ENCODE measurements at regions not wholly inside any gene's neighbourhood (a gene's known extent, or its start where the extent isn't known, plus 50 kb on each side); places are given as distances from the start of the nearest gene placed in this dataset.

DNA sequence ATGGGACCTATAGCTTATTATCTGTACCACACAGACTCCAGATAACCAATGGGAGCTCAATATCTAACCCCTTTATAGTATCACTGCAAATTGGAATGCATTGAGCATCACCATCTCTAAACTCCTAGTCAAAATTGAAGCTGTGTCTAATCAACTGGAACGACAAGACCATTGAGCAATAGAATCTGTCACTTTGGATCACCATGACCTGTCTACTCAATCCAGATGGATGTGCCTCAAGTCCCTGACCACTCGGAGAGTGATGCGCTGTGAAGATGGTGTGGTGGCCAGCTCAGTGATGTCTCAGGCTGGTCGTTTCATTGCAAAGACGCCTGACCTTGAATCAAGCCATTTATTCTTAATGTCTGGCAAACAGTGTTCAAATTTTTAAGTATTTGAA lies 160.5 kb downstream of the SEMA6D start:
- TF ChIP-seq SPI1 (IDR thresholded peaks at IDR 0.05; ENCODE audit: low read depth, low read length) (no peak), PAX5 (IDR thresholded peaks at IDR 0.05; ENCODE audit: insufficient read depth, low read length, severe bottlenecking) (no peak), POLR2A (IDR thresholded peaks at IDR 0.05; ENCODE audit: low read depth, low read length) (no peak), POLR2AphosphoS5 (IDR thresholded peaks at IDR 0.05; ENCODE audit: low read depth, low read length) (no peak), POU2F2 (IDR thresholded peaks at IDR 0.05; ENCODE audit: low read depth, low read length) (no peak), TAF1 (IDR thresholded peaks at IDR 0.05; ENCODE audit: low read depth, low read length) (no peak)
- no peak for FAIRE-seq
- no peak for DNase-seq (ENCODE audit: insufficient read length, low spot score)

DNA sequence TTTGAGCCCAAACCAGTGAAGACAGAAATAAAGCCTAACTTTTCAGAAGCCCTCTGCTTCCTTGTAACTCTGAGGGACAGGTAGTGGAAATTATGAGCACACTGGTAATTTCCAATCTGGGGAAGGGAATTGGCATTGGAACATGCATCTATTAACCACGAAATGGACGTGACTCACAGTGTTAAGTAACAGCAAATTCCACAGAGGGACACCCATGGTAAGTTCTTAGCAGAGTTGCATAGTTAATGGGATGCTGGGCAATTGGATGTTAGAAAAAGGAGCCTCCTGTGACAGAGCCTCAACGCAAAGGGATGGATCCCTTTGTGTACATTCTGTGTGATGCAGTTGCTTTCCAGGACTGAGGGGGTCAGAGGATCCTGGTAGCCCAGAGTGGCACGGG lies 168.6 kb downstream of the SEMA6D start:
- no peak for DNase-seq (ENCODE audit: insufficient read length, low spot score)
- TF ChIP-seq POLR2AphosphoS5 (IDR thresholded peaks at IDR 0.05; ENCODE audit: low read depth, low read length) (no peak), POLR2A (IDR thresholded peaks at IDR 0.05; ENCODE audit: low read depth, low read length) (no peak), SPI1 (IDR thresholded peaks at IDR 0.05; ENCODE audit: low read depth, low read length) (no peak), TAF1 (IDR thresholded peaks at IDR 0.05; ENCODE audit: low read depth, low read length) (no peak), PAX5 (IDR thresholded peaks at IDR 0.05; ENCODE audit: insufficient read depth, low read length, severe bottlenecking) (no peak), POU2F2 (IDR thresholded peaks at IDR 0.05; ENCODE audit: low read depth, low read length) (no peak)
- no peak for FAIRE-seq

DNA sequence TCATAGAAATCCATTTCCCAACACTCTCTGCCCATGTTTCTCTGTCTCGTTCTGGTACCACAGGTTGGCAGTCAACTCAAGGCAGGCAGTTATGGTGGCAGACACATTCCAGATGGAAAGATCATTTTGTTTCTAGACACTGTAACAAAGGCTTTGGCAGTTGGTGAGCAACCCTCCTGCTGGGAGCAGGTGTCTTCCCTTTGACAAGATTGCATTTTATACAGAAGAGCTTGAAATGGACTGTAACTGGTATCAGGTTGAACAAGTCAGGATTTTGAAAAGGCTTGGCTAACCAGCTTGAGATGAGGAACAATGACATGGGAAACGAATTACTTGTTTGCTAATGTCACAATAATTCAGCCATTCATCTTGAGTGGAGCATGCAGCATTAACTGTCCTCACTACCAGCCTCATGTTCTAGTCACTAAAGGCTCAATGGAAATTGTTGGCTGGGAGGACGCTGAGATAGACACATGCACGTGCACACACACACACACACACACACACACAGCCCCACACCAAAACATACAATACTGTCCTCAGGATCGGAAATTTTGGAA lies 170.0 kb downstream of the SEMA6D start:
- FAIRE-seq (no peak), DNase-seq (ENCODE audit: insufficient read length, low spot score) (no peak)
- no peak for TF ChIP-seq SPI1 (IDR thresholded peaks at IDR 0.05; ENCODE audit: low read depth, low read length)

DNA sequence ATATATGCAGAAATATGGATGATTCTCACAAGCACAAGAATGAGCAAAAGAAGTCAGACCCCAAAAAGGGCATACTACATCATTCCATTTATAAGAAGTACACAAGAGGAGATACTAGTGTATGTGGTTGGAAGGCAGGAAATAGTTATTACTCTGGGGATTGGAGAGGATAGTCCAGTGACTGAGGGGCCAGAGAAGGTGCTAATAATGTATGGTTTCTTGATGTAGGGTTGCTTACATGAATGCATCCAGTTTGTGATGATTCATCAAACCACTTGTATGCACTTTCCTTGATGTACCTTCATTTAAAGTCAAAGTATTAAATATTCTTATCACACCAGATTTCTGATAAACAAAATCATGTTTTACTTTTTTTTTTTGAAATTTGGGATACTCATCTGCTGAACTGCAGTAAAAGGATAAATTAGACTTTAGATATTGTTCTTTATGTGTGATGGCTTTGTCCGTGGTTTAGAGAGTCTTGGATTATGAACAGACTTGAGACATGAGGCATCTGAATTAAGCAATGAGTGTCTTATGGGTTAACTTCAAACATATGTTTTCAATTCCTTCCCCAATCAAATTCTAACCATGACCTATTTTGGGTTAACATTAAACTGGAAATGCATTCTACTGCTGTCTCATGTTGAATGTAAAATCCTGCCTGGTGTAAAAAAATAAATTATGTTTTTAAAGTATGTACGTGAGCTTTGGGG lies 171.2 kb downstream of the SEMA6D start:
- FAIRE-seq (no peak), DNase-seq (ENCODE audit: insufficient read length, low spot score) (no peak)
- TF ChIP-seq POLR2AphosphoS5 (IDR thresholded peaks at IDR 0.05; ENCODE audit: low read depth, low read length) (no peak), TAF1 (IDR thresholded peaks at IDR 0.05; ENCODE audit: low read depth, low read length) (no peak), POLR2A (IDR thresholded peaks at IDR 0.05; ENCODE audit: low read depth, low read length) (no peak), POU2F2 (IDR thresholded peaks at IDR 0.05; ENCODE audit: low read depth, low read length) (no peak), PAX5 (IDR thresholded peaks at IDR 0.05; ENCODE audit: insufficient read depth, low read length, severe bottlenecking) (no peak), SPI1 (IDR thresholded peaks at IDR 0.05; ENCODE audit: low read depth, low read length) (no peak)

DNA sequence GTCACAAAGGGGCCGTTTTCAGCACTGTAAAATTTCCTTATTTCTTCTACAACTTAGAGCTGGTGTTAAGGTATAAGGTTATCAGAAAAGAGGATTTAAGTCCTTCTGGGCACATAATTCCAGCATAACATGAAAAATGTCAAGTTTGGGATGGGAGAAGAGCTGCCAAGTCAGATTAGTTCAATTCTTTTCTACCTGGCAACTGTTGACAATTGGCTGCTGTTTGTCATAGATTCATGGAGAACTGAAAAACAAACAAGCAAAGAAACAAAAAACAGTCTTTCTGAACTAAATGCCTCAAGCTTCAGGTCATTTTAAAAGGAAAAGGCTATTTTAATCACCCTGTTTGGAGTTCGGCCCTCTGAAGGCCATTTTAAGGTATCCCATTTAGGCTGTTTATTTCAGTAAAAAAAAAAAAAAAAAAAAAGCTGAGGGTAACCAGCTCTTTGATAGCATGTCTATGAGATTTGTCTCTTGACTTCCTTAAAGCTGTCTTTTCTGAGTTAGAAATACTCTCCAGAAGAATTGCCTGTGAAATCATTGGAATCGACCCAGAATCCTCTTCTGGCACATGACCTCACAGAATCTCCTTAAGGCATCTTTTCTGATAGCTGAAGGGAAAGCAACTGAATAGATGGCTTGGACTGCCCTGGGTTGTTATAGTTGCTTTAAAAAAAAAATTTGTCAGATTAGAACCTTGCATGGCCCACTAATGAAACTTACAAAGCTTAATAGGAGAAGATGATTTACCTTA lies 173.3 kb downstream of the SEMA6D start:
- no peak for TF ChIP-seq TAF1 (IDR thresholded peaks at IDR 0.05; ENCODE audit: low read depth, low read length)
- no peak for TF ChIP-seq POLR2A (IDR thresholded peaks at IDR 0.05; ENCODE audit: low read depth, low read length)
- TF ChIP-seq PAX5 (IDR thresholded peaks at IDR 0.05; ENCODE audit: insufficient read depth, low read length, severe bottlenecking): no peak
- TF ChIP-seq SPI1 (IDR thresholded peaks at IDR 0.05; ENCODE audit: low read depth, low read length): no peak
- TF ChIP-seq POU2F2 (IDR thresholded peaks at IDR 0.05; ENCODE audit: low read depth, low read length): no peak
- no peak for TF ChIP-seq POLR2AphosphoS5 (IDR thresholded peaks at IDR 0.05; ENCODE audit: low read depth, low read length)
- DNase-seq (ENCODE audit: insufficient read length, low spot score) (no peak), FAIRE-seq (no peak)

DNA sequence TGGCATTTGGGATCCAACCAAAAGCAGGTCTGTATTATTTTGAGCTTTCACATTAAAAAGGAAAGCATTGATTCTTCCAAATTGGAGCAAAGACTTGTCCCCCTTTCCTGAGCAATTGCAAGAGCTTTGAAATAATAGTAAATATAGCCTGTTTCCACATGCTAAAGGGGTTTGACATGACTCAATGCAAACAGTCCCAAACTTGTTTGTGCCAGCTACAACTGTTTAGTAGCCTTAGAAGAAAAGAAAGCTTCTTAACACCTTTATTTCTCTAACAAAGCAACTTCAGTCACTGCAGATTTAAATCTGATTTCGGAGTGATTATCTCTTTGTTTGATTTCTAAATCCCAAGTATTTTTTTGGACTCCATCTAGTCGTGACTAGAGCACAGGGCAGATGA lies 180.2 kb downstream of the SEMA6D start:
- DNase-seq (ENCODE audit: insufficient read length, low spot score): no peak
- no peak for FAIRE-seq
- TF ChIP-seq PAX5 (IDR thresholded peaks at IDR 0.05; ENCODE audit: insufficient read depth, low read length, severe bottlenecking): no peak
- no peak for TF ChIP-seq SPI1 (IDR thresholded peaks at IDR 0.05; ENCODE audit: low read depth, low read length)
- no peak for TF ChIP-seq POU2F2 (IDR thresholded peaks at IDR 0.05; ENCODE audit: low read depth, low read length)
- TF ChIP-seq POLR2A (IDR thresholded peaks at IDR 0.05; ENCODE audit: low read depth, low read length): no peak
- TF ChIP-seq POLR2AphosphoS5 (IDR thresholded peaks at IDR 0.05; ENCODE audit: low read depth, low read length): no peak
- TF ChIP-seq TAF1 (IDR thresholded peaks at IDR 0.05; ENCODE audit: low read depth, low read length): no peak

DNA sequence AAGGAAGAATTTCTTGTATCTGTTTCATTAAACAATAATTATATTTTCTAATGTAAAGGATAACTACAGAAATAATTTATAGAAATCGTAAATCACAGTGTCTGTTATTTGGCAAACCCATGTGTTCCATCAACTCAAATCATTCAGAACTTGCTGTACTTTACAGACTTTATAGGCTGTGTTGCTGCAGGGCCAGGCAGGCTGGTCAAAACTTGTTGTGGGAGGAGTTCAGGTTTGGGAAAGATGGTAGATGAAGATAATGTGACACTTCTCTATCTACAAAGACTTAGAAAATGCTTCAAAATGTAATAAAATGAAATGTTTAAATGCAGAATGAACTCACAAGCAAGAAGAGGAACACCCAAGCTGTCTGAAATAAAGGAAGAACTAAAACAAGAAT lies 183.4 kb downstream of the SEMA6D start:
- DNase-seq (ENCODE audit: insufficient read length, low spot score) (no peak), FAIRE-seq (no peak)
- TF ChIP-seq TAF1 (IDR thresholded peaks at IDR 0.05; ENCODE audit: low read depth, low read length) (no peak), SPI1 (IDR thresholded peaks at IDR 0.05; ENCODE audit: low read depth, low read length) (no peak), PAX5 (IDR thresholded peaks at IDR 0.05; ENCODE audit: insufficient read depth, low read length, severe bottlenecking) (no peak), POU2F2 (IDR thresholded peaks at IDR 0.05; ENCODE audit: low read depth, low read length) (no peak), POLR2AphosphoS5 (IDR thresholded peaks at IDR 0.05; ENCODE audit: low read depth, low read length) (no peak), POLR2A (IDR thresholded peaks at IDR 0.05; ENCODE audit: low read depth, low read length) (no peak)

DNA sequence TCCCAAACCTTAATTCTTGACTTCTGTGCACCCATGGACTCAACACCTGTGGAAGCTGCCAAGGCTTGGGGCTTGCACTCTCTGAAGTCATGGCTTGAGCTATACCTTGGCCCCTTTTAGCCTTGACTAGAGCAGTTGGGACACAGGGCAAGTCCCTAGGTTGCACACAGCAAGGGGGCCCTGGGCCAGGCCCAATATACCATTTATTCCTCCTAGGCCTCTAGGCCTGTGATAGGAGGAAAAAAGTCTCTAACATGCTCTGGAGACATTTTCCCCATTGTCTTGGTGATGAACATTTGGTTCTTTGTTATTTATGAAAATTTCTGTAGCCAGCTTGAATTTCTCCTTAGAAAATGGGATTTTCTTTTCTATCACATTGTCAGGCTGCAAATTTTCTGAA lies 186.1 kb downstream of the SEMA6D start:
- DNase-seq (ENCODE audit: insufficient read length, low spot score) (no peak), FAIRE-seq (no peak)
- TF ChIP-seq TAF1 (IDR thresholded peaks at IDR 0.05; ENCODE audit: low read depth, low read length) (no peak), PAX5 (IDR thresholded peaks at IDR 0.05; ENCODE audit: insufficient read depth, low read length, severe bottlenecking) (no peak), POU2F2 (IDR thresholded peaks at IDR 0.05; ENCODE audit: low read depth, low read length) (no peak), POLR2A (IDR thresholded peaks at IDR 0.05; ENCODE audit: low read depth, low read length) (no peak), POLR2AphosphoS5 (IDR thresholded peaks at IDR 0.05; ENCODE audit: low read depth, low read length) (no peak), SPI1 (IDR thresholded peaks at IDR 0.05; ENCODE audit: low read depth, low read length) (no peak)

DNA sequence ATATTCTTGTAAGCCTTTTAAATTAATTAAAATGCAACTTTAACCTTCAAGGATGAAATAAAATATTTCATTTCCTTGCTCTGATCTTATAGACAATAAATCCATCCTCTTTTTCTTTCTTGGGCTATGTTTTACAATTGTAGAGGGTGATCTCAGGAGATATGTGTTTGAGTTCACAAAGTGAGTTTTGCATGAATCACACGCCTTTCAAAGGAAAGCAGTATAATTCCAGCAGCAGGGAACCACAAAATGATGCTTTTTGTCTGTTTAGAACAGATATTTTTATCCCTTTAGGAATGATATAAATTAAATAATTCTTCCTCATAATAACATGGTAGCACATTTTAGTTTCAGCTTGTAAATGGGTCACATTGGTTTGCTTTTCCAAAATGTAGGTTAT lies 191.2 kb downstream of the SEMA6D start:
- no peak for DNase-seq (ENCODE audit: insufficient read length, low spot score)
- FAIRE-seq: no peak
- TF ChIP-seq SPI1 (IDR thresholded peaks at IDR 0.05; ENCODE audit: low read depth, low read length): no peak
- no peak for TF ChIP-seq POLR2AphosphoS5 (IDR thresholded peaks at IDR 0.05; ENCODE audit: low read depth, low read length)
- no peak for TF ChIP-seq TAF1 (IDR thresholded peaks at IDR 0.05; ENCODE audit: low read depth, low read length)
- TF ChIP-seq POLR2A (IDR thresholded peaks at IDR 0.05; ENCODE audit: low read depth, low read length): no peak
- TF ChIP-seq POU2F2 (IDR thresholded peaks at IDR 0.05; ENCODE audit: low read depth, low read length): no peak
- no peak for TF ChIP-seq PAX5 (IDR thresholded peaks at IDR 0.05; ENCODE audit: insufficient read depth, low read length, severe bottlenecking)

Data from GM12891 (cell line).